RPMI7951 (cell line): ENCODE measurements at regions not wholly inside any gene's neighbourhood (a gene's known extent, or its start where the extent isn't known, plus 50 kb on each side); places are given as distances from the start of the nearest gene placed in this dataset.
"Not testable (repeated sequence)": the region's sequence is repeated elsewhere in the genome, so short reads cannot be mapped to it uniquely, and the experiment has no call there.

Experiments used
- DNase-seq: peaks from one replicate; pipeline ENCODE4 v3.0.0-alpha.2; 2012; ENCODE audit warnings: low read depth

DNA sequence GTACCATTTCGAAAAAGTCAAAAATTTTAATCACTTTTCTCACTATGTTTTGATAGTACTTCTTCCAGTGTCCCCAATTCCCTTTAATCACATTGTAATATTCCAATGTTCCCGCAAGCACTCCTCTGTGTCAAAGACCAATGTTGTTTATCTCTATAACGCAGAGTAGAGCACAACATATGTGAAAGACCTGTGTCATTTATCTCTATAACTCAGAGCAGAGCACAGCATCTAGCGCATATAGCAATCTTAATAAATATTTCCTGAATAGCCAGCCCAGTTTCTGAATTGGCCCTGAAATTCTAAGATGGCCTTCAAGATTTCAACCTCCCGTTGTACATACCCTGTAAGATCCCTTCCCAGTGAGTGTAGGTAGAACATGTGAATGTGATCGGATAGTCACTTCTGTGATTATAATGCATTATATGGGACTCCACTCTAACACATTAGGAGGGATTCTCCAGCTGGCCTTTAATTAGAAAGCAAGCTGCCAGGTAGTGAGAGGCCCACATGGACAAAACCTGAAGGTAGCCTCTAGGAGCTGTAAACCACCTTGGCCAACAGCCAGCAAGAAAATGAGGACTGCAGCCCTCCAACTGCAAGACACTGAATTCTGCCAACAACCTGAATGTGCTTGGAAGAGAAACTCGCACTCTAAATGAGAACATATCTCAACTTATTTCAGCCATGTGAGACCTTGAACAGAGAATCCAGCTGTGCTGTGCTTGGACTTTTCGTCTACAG lies 238.8 kb upstream of the SYT10 start:
- no peak for DNase-seq

GRCh38 chr12:33690562-33690961 lies 250.9 kb upstream of the SYT10 start:
- DNase-seq: no peak

- no peak for DNase-seq
Measured at GRCh38 chr12:33703221-33703620, 263.6 kb upstream of the SYT10 start.

DNA sequence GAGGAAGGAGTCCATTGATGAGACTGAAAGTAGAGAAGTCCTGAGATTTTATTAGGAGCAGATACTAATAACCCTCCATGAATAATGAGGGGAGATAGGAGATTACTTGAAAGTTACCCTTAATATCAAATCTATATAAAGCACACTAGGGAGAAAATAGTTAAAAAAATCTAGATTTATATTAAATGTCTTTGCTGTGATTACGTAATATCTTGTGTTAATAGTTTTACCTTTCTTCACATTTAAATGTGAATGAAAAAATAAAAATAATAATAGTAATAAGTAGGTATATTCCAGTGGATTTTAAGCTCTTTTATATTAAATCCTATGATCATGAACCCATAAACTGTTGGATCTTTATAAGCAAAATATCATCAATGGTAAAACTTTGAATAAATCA lies 267.3 kb upstream of the SYT10 start:
- DNase-seq: no peak

DNA sequence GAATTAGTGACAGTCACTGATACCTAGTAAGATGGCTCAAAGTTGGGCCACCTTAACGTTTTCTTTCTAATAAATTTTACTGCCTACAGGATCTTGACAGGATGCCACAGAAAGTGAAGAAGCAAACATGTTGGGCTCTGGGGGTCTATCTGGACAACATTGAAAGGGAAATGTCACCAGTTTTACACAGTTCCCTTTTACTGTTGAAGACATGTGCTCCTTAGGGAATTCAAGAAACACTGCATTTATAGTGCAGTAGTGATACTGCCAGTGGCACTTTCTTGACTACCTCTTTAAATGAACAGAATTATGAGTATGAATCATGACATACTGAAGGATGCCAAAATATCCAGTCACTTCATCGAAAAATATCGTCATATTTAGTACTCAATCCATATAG lies 269.3 kb upstream of the SYT10 start:
- no peak for DNase-seq

DNA sequence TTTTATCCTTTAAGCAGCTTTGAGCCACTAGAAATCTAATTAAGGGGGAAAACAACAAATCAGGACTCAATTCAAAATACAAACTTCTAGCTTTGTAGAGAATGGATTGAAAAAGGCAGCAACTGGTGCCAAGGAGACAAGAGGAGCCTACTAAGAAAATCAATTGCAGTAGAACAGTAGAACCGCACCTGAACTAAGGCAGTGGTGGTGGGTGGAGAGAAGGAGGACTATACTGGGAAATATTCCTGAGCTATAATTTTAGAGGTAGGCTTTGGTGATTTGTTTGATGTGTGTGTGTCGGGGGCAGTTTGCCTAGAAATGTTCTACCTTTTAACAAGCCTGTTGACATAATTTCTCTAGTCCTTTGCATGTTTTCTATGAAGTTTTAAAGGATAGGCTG lies 270.9 kb upstream of the SYT10 start:
- DNase-seq: no peak

- no peak for DNase-seq
Measured at GRCh38 chr12:33718631-33719030, 279.0 kb upstream of the SYT10 start.

GRCh38 chr12:33721561-33721960 lies 281.9 kb upstream of the SYT10 start:
- DNase-seq: no peak

DNA sequence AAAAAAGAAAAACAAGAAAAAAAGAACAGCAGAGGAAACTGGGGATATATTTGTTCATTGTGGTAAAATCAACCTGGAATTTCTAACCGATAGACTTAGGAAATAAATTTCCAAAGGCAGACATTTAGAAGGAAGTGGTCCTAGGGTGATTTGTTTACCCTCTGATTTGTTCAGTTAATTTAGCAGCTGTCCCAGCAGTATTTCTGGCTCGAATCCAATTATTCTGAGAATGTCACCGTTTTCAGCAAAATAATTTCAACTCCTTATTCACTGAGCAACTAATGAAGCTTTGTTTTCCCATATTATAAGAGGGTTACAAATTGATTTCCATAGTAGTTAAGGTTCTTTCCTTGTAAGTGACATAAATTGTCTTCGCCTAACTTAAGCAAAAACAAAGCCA lies 285.2 kb upstream of the SYT10 start:
- no peak for DNase-seq

DNA sequence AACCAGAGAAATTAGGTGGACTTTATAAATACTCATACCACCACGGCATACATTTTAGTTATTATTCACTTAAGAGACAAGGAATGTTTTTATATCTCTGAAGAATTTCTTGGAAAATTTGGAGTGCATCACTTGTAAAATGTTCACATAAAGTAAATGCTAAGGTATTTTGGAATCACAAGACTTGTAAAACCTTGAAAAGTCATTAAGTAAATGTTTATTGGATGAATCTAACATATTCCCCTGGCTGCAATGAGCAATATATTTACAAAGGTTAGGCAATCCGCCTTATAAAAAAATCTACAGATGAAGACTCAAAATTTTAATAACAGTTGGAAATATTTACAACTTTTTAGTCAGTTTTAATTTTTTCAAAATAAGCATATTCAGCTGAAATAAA lies 287.4 kb upstream of the ALG10 start:
- DNase-seq: no peak

- peak; percentile 64 for DNase-seq
Measured at GRCh38 chr12:33752854-33753253, 269.4 kb upstream of the ALG10 start.

DNA sequence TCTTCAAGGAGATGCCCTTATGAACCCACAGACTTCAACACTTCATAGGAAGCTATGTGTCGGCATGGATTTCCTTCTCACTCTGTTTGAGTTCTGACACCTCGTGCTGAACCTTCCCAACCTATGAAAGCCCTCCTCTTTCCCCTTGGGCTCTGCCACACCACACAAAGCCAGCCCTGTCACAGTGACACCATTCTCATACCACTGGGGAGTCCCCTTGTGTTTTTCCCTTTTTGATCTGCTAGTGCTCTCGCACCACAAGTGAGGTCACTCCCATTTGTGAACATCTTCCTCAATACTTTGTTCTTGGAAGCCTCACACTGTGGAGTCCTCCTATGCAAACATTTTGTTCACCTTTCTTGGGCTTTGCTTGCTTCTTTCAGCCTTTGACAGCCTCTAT lies 264.6 kb upstream of the ALG10 start:
- DNase-seq: no peak

GRCh38 chr12:33759279-33759678 lies 263.0 kb upstream of the ALG10 start:
- DNase-seq: no peak

DNA sequence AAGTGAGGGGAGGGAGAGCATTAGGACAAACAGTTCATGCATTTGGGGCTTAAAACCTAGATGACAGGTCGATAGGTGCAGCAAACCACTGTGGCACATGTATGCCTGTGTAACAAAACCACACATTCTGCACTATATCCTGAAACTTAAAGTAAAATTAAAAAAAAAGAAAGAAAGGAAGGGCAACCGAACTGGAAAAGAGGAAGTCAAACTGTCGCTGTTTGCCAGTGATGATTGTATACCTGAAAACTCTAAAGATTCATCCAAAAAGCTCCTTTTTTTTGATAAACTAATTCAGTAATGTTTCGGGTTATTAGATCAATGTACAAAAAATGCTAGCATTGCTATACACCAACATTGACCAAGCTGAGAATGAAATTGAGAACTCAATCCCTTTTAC lies 259.0 kb upstream of the ALG10 start:
- no peak for DNase-seq

- no peak for DNase-seq
Measured at GRCh38 chr12:33770652-33771051, 251.6 kb upstream of the ALG10 start.

DNA sequence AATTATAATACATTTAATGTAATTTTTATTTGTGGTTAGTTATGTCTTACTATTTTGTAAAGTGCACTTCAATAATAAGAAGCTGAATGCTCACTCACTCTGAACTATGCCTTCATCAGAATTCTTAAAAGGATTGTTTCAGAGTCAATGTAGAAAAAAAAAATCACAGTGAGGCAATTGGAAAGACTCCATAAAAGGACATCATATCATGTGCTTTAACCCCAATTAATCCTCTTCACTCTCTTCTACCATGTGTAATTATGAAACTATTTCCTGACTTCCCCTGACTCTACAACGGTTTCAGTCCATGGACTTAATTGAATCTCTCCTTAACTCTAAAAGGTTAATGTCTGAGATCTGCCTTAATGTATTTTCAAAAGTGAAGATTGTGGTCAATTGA lies 250.4 kb upstream of the ALG10 start:
- DNase-seq: peak; percentile 3

DNA sequence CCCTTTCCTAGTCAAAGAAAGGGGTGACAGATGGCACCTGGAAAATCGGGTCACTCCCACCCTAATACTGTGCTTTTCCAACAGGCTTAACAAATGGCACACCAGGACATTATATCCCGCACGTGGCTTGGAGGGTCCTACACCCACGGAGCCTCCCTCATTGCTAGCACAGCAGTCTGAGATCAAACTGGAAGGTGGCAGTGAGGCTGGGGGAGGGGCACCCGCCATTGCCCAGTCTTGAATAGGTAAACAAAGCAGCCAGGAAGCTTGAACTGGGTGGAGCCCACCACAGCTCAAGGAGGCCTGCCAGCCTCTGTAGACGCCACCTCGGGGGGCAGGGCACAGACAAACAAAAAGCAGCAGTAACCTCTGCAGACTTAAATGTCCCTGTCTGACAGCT lies 249.2 kb upstream of the ALG10 start:
- DNase-seq: not testable (repeated sequence)

GRCh38 chr12:33786532-33786931 lies 235.8 kb upstream of the ALG10 start:
- no peak for DNase-seq

DNA sequence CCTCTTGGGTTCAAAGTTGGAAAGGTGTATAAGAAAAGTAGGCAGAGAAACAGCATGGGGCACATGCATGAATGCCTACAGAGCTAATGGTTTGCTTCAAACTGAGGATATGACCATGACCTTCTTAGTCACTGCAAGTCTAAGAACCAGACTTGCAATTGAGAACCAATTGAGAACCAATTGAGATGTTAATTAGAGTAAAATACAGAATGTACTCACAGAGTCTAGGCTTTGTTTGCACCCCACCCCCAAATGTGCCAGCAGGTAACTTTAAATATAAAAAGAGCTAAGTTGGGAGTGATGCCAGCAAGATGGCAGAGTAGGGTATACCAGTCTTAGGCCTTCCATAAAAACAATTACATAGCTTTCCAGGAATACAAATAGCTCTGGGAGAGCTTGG lies 227.3 kb upstream of the ALG10 start:
- no peak for DNase-seq

DNA sequence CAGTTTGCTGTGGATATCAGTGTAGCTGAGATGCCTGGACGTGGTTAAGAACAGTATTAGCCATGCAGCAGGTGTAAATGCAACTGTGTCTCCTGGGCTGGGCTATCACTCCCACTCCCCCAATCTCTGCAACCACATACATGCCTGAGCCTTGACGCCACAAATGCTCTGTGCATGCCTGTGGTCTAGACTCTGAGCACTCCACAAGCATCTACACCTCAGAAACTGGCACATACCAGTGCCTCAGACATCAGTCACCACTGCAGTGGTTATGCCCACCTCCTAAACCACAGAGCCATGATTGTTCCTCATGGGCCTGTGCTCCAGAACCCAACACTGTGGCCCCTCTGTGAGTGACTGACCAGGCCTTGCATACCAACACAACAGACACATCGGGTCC lies 226.8 kb upstream of the ALG10 start:
- peak; percentile 90 for DNase-seq

- peak; percentile 51 for DNase-seq
Measured at GRCh38 chr12:33813536-33813935, 208.8 kb upstream of the ALG10 start.

GRCh38 chr12:33817713-33818112 lies 204.6 kb upstream of the ALG10 start:
- no peak for DNase-seq

DNA sequence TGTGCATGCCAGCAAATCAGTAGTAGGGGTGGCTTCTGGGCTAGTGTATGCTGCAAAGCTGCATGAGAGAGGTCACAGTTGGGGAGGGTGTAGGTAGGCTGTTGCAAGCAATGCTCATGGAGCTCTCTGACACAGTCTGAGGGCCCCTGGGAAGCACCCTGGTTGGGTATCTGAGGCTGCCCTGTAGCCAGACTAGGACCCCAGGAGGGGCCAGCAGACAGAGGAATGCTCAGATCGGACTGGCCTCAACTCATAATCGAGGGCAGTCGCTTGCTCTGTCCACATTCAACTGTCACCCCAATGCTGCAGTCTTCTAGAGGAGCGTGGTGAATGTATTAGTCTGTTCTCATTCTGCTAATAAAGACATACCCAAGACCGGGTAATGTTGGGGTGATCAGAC lies 204.0 kb upstream of the ALG10 start:
- DNase-seq: no peak

- peak; percentile 83 for DNase-seq
Measured at GRCh38 chr12:33825442-33825841, 196.9 kb upstream of the ALG10 start.
